ENCODE measurements at regions not wholly inside any gene's neighbourhood (a gene's known extent, or its start where the extent isn't known, plus 50 kb on each side); places are given as distances from the start of the nearest gene placed in this dataset.
"Not testable (repeated sequence)": the region's sequence is repeated elsewhere in the genome, so short reads cannot be mapped to it uniquely, and the experiment has no call there.

DNA sequence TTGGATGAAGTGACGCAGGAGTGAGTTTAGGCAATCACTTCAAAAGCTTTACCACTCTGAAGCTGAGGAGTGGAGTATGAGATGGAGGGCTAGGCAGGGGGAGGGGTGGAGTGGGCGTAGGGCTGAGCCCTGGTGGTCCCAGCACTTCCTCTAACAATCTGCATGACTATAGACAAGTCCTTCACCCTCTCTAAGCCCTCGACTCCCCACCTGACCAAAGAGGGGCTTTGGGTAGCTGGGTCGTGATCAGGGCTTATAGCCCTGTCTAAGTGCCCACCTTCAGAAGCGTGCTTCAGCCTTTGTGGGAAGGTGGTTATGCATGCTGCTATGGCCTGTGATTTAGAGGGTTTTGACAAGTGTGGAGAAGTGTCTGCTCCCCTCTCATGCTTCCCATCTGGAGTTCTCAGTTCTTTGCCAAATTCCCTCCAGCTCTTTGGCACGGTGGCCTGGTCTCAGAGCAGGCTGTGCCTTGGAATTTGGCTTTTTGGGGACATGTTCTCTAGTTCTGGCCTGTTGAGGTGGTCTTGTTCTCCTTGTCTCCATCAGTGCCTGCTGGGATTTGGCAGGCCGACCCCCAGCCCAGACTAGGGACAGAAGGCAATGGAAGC is 53.0 kb downstream of the ACTBL2 start:
- H3K27me3 Mint-ChIP-seq (ENCODE audit: low read depth): no peaks in the 10 kb centered on the region
- peaks cover 8% of the 10 kb centered on the region for H3K4me1 Mint-ChIP-seq (ENCODE audit: low read depth)
- TF ChIP-seq, protein P1, sequence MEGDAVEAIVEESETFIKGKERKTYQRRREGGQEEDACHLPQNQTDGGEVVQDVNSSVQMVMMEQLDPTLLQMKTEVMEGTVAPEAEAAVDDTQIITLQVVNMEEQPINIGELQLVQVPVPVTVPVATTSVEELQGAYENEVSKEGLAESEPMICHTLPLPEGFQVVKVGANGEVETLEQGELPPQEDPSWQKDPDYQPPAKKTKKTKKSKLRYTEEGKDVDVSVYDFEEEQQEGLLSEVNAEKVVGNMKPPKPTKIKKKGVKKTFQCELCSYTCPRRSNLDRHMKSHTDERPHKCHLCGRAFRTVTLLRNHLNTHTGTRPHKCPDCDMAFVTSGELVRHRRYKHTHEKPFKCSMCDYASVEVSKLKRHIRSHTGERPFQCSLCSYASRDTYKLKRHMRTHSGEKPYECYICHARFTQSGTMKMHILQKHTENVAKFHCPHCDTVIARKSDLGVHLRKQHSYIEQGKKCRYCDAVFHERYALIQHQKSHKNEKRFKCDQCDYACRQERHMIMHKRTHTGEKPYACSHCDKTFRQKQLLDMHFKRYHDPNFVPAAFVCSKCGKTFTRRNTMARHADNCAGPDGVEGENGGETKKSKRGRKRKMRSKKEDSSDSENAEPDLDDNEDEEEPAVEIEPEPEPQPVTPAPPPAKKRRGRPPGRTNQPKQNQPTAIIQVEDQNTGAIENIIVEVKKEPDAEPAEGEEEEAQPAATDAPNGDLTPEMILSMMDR (IDR thresholded peaks at IDR 0.05): no peak
- H3K4me3 Mint-ChIP-seq (ENCODE audit: unreplicated experiment): no peak overlapping the region
- H3K36me3 Mint-ChIP-seq (ENCODE audit: low read depth): no peaks in the 10 kb centered on the region
- H3K27ac Mint-ChIP-seq (ENCODE audit: unreplicated experiment): no peak overlapping the region
- no peak for DNase-seq (ENCODE audit: low spot score)
- H3K9me3 Mint-ChIP-seq (ENCODE audit: low read depth): no peaks in the 10 kb centered on the region

GRCh38 chr5:57429021-57429420 is 53.6 kb downstream of the ACTBL2 start:
- H3K36me3 Mint-ChIP-seq (ENCODE audit: low read depth); DNase-seq (ENCODE audit: low spot score); H3K27ac Mint-ChIP-seq (ENCODE audit: unreplicated experiment); H3K27me3 Mint-ChIP-seq (ENCODE audit: low read depth); H3K4me1 Mint-ChIP-seq (ENCODE audit: low read depth); H3K9me3 Mint-ChIP-seq (ENCODE audit: low read depth); H3K4me3 Mint-ChIP-seq (ENCODE audit: unreplicated experiment): not testable (repeated sequence)

GRCh38 chr5:57422993-57423392 is 59.6 kb downstream of the ACTBL2 start:
- Mint-ChIP-seq H3K36me3 (ENCODE audit: low read depth) (no peaks in the 10 kb centered on the region), H3K27ac (ENCODE audit: unreplicated experiment) (no peak overlapping the region), H3K27me3 (ENCODE audit: low read depth) (no peaks in the 10 kb centered on the region), H3K4me1 (ENCODE audit: low read depth) (no peaks in the 10 kb centered on the region), H3K4me3 (ENCODE audit: unreplicated experiment) (no peak overlapping the region), H3K9me3 (ENCODE audit: low read depth) (no peaks in the 10 kb centered on the region)
- TF ChIP-seq, protein P1 (IDR thresholded peaks at IDR 0.05): no peak
- DNase-seq (ENCODE audit: low spot score): no peak

DNA sequence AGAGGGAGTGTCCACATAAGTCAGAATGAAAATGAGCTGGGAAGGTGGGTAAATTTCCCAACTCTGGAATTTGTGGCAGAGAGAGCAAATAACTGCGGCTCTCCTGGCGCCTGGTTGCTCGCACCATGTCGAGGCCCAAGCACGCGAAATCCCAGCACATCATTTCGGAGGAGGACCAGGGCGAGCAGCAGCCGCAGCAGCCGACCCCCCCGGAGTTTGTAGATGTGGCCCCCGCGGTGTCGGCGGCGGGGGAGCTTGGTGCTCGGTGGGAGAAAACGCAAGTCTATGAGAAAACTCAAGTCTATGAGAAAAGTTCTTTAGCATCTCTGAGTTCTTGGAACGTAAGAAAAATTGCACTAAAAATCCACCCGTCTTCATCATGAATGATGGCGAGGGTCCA is 60.3 kb downstream of the ACTBL2 start:
- H3K27ac Mint-ChIP-seq (ENCODE audit: unreplicated experiment): no peak overlapping the region
- TF ChIP-seq, protein P1 (IDR thresholded peaks at IDR 0.05): no peak
- no peak overlapping the region for H3K4me3 Mint-ChIP-seq (ENCODE audit: unreplicated experiment)
- no peak for DNase-seq (ENCODE audit: low spot score)
- no peaks in the 10 kb centered on the region for H3K9me3 Mint-ChIP-seq (ENCODE audit: low read depth)
- H3K4me1 Mint-ChIP-seq (ENCODE audit: low read depth): no peaks in the 10 kb centered on the region
- H3K27me3 Mint-ChIP-seq (ENCODE audit: low read depth): no peaks in the 10 kb centered on the region
- H3K36me3 Mint-ChIP-seq (ENCODE audit: low read depth): no peaks in the 10 kb centered on the region

DNA sequence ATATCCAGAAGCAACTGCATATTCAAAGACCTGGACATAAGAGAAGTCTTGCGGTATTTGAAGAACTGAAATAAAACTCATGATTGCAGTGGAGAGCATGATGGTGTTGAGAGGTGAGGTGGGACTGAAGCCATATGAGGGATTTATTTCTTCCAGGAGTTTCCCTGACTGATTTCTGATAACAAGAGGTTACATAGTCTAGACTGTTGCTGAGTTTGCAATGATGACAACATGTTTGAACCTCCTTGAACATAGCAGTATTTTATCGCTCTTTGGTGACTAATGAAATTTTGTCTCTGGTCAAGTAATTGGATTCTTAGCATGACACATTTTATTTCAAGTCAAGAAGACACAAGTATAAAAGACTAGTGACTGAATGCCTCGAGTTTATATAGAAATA is 61.8 kb downstream of the ACTBL2 start:
- H3K9me3 Mint-ChIP-seq (ENCODE audit: low read depth): no peaks in the 10 kb centered on the region
- peaks cover 12% of the 10 kb centered on the region for H3K4me1 Mint-ChIP-seq (ENCODE audit: low read depth)
- H3K27ac Mint-ChIP-seq (ENCODE audit: unreplicated experiment): no peak overlapping the region
- H3K27me3 Mint-ChIP-seq (ENCODE audit: low read depth): no peaks in the 10 kb centered on the region
- H3K4me3 Mint-ChIP-seq (ENCODE audit: unreplicated experiment): no peak overlapping the region
- TF ChIP-seq, protein P1 (IDR thresholded peaks at IDR 0.05): no peak
- H3K36me3 Mint-ChIP-seq (ENCODE audit: low read depth): no peaks in the 10 kb centered on the region
- no peak for DNase-seq (ENCODE audit: low spot score)

GRCh38 chr5:57417971-57418370 is 64.6 kb downstream of the ACTBL2 start:
- peaks cover 23% of the 10 kb centered on the region for H3K4me1 Mint-ChIP-seq (ENCODE audit: low read depth)
- TF ChIP-seq, protein P1 (IDR thresholded peaks at IDR 0.05): no peak
- no peak for DNase-seq (ENCODE audit: low spot score)
- H3K36me3 Mint-ChIP-seq (ENCODE audit: low read depth): no peaks in the 10 kb centered on the region
- H3K4me3 Mint-ChIP-seq (ENCODE audit: unreplicated experiment): no peak overlapping the region
- no peaks in the 10 kb centered on the region for H3K9me3 Mint-ChIP-seq (ENCODE audit: low read depth)
- H3K27ac Mint-ChIP-seq (ENCODE audit: unreplicated experiment): no peak overlapping the region
- no peaks in the 10 kb centered on the region for H3K27me3 Mint-ChIP-seq (ENCODE audit: low read depth)

Measured in chondrocyte (in vitro differentiated cells).